ENCODE measurements at regions not wholly inside any gene's neighbourhood (a gene's known extent, or its start where the extent isn't known, plus 50 kb on each side); places are given as distances from the start of the nearest gene placed in this dataset.
"Not testable (repeated sequence)": the region's sequence is repeated elsewhere in the genome, so short reads cannot be mapped to it uniquely, and the experiment has no call there.

- Mint-ChIP-seq H3K9me3 (no peaks in the 10 kb centered on the region), H3K36me3 (ENCODE audit: insufficient read depth in 2 of 2) (no peaks in the 10 kb centered on the region), H3K27me3 (ENCODE audit: low read depth) (no peaks in the 10 kb centered on the region), H3K4me3 (no peak overlapping the region), H3K4me1 (ENCODE audit: low read depth) (no peaks in the 10 kb centered on the region), H3K27ac (no peak overlapping the region)
- no peak for DNase-seq
- no peak for ATAC-seq (replicated peaks in 1 of 2)
Measured at GRCh38 chr2:167332358-167332757, 444.1 kb downstream of the XIRP2 start.

GRCh38 chr2:167331636-167332232, 443.5 kb downstream of the XIRP2 start:
- ATAC-seq (replicated peaks in 1 of 2), result no peak
- no peaks in the 10 kb centered on the region for H3K27me3 Mint-ChIP-seq (ENCODE audit: low read depth)
- no peaks in the 10 kb centered on the region for H3K36me3 Mint-ChIP-seq (ENCODE audit: insufficient read depth in 2 of 2)
- no peak for DNase-seq
- H3K4me1 Mint-ChIP-seq (ENCODE audit: low read depth), result no peaks in the 10 kb centered on the region
- H3K27ac Mint-ChIP-seq, result no peak overlapping the region
- H3K4me3 Mint-ChIP-seq, result no peak overlapping the region
- H3K9me3 Mint-ChIP-seq, result no peaks in the 10 kb centered on the region

- not testable (repeated sequence) for ATAC-seq (replicated peaks in 1 of 2); H3K27ac Mint-ChIP-seq; DNase-seq; H3K4me3 Mint-ChIP-seq; H3K27me3 Mint-ChIP-seq (ENCODE audit: low read depth); H3K4me1 Mint-ChIP-seq (ENCODE audit: low read depth); H3K9me3 Mint-ChIP-seq; H3K36me3 Mint-ChIP-seq (ENCODE audit: insufficient read depth in 2 of 2)
Measured at GRCh38 chr2:167328808-167329207, 440.5 kb downstream of the XIRP2 start.

GRCh38 chr2:167322795-167323194, 434.5 kb downstream of the XIRP2 start:
- Mint-ChIP-seq H3K36me3 (ENCODE audit: insufficient read depth in 2 of 2) (no peaks in the 10 kb centered on the region), H3K27ac (no peak overlapping the region), H3K27me3 (ENCODE audit: low read depth) (no peaks in the 10 kb centered on the region), H3K9me3 (peaks cover 0 to 2% of the 10 kb centered on the region in 2 donors), H3K4me1 (ENCODE audit: low read depth) (no peaks in the 10 kb centered on the region), H3K4me3 (no peak overlapping the region)
- no peak for ATAC-seq (replicated peaks in 1 of 2)
- no peak for DNase-seq

- Mint-ChIP-seq H3K4me3 (no peak overlapping the region), H3K27ac (no peak overlapping the region), H3K36me3 (ENCODE audit: insufficient read depth in 2 of 2) (no peaks in the 10 kb centered on the region), H3K27me3 (ENCODE audit: low read depth) (no peaks in the 10 kb centered on the region), H3K9me3 (no peaks in the 10 kb centered on the region), H3K4me1 (ENCODE audit: low read depth) (no peaks in the 10 kb centered on the region)
- no peak for DNase-seq
- no peak for ATAC-seq (replicated peaks in 1 of 2)
Measured at GRCh38 chr2:167318581-167318980, 430.3 kb downstream of the XIRP2 start.

- no peak for ATAC-seq (replicated peaks in 1 of 2)
- Mint-ChIP-seq H3K4me1 (ENCODE audit: low read depth) (no peaks in the 10 kb centered on the region), H3K27ac (no peak overlapping the region), H3K36me3 (ENCODE audit: insufficient read depth in 2 of 2) (no peaks in the 10 kb centered on the region), H3K9me3 (no peaks in the 10 kb centered on the region), H3K27me3 (ENCODE audit: low read depth) (no peaks in the 10 kb centered on the region), H3K4me3 (no peak overlapping the region)
- DNase-seq, result no peak
Measured at GRCh38 chr2:167310442-167310841, 422.2 kb downstream of the XIRP2 start.
